ENCODE measurements at regions not wholly inside any gene's neighbourhood (a gene's known extent, or its start where the extent isn't known, plus 50 kb on each side); places are given as distances from the start of the nearest gene placed in this dataset.

DNA sequence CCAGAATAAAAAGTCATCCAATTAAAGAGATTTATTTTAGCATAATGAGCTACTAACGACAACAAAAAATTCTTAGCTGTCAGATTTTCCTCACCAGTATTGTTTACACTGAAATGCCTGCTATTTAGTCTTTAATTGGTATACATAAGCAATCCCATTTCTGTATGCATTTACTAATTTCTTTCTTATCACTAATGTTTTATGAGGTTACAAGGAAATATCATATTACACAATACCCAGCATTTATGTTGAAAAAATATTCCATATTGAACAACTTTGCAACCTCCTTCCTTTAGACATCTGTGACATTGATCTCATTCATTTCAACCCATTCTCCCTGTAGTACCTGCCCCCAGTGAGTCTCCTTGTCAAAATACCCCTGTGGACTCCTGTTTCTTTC is 135.4 kb downstream of the SLITRK6 start:
- no peak for DNase-seq (ENCODE audit: low read depth)

DNA sequence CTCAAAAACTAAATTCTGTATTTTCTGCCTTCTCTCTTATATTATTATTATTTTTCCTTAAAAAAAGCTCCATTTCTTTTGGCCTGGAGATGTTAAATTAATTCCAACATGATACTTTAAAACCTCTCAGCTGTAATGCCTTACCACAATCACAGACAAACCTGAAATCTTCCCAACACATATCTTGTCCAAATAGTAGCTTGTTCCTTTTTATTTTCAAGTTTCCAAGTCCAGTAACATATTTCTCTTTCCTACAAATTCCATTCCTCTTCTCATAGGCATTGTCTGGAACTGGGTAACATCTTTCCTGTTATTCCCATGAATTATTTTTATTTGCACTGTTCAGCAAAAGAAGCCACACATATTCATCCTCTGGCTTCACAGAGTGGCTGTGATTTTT is 137.0 kb downstream of the SLITRK6 start:
- no peak for DNase-seq (ENCODE audit: low read depth)

DNA sequence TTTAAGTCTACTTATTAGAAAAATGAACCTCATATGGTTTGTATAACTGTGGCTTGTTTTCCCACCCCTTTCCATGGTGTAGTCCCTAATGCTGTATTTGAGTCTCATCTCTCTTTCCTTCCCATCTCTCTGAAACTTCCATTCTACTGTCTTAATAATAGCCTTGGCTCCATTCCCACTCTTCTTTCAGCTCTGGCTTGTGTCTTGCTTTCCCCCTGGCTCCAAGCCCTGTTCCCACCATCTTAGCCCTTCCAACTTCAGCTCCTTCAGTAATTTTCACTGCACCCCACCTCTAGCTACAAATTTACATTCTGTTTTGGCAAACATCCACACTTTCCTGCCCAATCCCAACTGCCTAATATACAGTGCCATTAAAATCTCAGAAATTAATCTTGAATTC is 137.5 kb downstream of the SLITRK6 start:
- DNase-seq (ENCODE audit: low read depth), result no peak

DNA sequence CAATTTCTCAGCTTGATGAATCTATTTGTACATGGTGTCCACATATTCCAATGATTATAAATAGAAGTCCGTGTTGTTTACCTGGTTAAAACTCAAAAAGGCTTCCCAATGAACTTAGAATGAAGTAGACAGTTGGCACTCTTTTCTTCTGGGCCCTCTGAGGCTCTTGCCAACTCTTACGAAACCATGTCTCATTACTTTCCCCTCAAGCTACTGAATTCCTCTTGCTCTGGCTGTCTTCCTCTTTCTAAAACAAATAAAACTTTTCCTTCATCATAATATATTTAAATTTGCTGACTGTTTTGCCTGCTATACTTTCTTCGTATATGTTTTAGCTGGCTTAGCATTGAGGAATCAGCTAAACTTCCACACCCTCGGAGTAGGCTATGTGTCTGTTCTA is 139.7 kb downstream of the SLITRK6 start:
- no peak for DNase-seq (ENCODE audit: low read depth)

DNA sequence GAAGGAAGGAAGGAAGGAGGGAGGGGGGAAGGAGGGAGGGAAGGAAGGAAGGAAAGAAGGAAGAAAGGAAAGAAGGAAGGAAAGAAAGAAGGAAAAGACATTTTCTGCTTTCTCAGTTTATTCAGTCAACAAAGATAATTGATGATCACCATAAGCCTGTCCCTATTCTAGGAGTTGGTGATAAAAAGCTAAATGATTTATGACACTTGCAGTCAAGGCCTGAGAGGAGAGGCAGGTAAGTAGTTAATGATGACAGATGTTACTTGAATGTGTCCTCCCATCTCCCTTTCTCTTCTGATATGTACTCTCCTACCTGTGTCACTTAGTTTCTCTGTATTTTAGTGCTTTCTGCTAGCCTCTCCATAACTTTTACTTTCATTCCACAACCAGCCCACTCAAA is 141.3 kb downstream of the SLITRK6 start:
- no peak for DNase-seq (ENCODE audit: low read depth)

DNA sequence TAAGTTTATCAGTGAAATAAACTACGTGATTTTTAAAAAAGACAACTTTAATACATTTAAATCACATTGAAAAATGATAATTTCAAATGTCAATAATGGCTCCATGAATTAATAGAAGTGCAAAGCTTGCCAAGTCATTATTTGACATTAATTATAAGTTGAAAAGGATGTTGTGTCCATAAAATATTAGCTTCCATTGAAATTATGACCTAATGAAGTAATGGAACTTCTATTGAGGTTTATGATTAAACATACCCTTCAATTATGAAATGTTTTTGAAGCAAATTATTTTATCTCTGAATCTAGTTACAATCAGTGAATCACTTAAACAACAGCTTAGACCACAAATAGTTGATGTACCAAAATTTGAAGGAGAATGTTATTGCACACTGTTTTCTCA is 144.2 kb downstream of the SLITRK6 start:
- DNase-seq (ENCODE audit: low read depth), result no peak

DNA sequence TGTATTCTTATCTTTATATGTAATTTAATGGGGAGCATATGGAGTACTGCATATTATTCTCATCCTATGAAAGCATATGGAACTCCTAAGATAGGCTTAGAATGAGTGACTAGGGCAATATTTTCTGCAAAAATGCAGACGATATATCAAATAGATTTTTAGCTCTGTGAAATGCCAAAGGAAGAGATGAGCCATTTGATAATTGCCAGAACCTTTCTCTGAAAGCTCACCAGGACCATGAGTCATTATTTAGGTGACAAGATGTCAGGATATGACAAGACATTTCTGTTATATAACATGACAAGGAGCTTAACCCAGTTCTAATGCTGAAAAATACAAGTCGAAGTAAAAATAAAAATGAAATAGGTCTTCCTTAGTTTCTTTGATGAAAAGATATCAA is 145.0 kb downstream of the SLITRK6 start:
- DNase-seq (ENCODE audit: low read depth), result no peak

DNA sequence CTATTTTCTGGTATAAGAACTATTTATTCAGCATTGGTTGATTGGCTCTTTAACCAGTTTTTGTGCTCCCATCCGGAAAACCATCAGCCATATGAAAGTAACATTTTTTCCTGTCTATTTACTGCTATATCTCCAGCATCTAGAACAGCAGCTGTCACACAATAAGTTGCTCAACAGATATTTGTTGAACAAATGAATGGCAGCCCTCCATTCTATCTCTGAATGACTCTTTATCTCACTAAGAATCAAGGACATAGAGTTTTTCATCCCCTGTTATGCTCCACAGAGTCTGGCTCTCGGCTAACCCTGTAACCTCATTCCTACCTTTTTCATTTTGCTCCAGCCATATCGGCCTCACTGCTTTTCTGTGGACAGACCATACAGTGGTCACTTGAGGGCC is 145.5 kb downstream of the SLITRK6 start:
- no peak for DNase-seq (ENCODE audit: low read depth)

DNA sequence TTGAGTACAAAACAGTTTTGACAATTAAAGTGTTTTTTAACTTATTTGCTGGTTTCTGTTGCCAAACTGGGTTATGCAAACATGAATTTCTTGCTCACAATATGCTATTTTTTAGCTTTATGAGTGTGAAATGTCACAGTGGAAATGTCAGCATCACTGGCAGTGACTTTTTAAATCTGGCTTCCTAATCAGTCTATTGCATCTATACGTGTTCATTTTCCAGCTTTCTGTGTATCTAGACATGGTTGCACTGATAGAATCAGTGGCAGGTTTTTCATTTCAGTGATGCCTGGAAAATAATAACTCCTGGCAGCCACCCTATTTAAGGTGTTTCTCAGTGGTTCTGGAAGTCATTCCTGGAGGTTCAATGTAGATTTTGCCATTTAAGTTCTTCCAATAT is 146.7 kb downstream of the SLITRK6 start:
- no peak for DNase-seq (ENCODE audit: low read depth)

DNA sequence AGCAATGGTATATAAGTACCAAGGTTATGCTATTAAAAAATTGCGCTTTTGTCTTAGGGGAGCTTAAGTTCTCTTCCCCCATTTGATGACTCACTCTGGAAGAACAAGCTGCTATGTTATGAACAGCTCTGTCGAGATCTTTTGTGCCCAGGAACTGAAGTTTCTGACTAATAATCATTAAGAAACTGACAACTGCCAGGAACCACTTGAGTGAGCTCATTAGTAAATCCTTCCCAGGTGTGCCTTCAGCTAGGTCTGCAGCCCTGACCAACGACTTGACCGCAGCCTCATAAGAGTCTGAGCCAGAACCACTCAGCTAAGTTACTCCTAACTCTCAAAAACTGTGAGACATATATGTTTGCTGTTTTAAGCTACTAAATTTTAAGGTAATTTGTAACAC is 147.8 kb downstream of the SLITRK6 start:
- no peak for DNase-seq (ENCODE audit: low read depth)

DNA sequence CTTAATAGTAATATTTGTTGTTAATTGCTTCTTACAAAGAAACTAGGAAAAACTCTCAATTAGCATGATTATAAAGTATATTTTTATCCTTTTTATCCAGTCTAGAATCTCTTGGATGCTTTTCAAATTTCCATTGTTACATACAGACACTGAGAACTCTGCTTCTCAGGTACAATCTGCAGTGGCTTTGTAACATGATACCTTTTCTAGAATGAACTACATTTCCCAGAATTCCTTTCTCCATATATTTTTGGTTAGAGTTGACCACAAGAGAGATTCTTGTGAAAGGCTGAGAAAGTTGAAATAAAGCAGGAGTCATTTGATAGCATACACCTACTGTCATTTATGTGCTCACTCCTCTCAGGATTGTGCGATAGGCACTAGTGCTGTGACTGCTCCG is 148.6 kb downstream of the SLITRK6 start:
- DNase-seq (ENCODE audit: low read depth), result no peak

DNA sequence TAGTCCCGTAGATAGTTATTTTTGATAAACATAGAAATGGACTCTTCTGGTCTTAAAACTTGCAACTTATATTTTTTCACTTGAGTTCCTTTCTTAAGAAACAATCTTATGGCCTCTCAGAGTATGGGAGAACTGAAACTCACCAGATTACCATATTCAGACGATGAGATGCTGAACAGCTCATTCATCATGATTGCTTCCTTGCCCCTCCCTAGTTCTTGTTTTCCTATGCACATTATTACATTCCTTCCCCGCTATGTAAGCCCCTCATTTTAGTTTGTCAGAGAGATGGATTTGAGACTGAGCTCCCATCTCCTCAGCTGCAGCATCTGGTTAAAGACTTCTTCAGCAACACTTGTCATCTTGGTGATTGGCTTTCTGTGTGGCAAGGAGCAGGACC is 158.5 kb downstream of the SLITRK6 start:
- DNase-seq (ENCODE audit: low read depth), result no peak

DNA sequence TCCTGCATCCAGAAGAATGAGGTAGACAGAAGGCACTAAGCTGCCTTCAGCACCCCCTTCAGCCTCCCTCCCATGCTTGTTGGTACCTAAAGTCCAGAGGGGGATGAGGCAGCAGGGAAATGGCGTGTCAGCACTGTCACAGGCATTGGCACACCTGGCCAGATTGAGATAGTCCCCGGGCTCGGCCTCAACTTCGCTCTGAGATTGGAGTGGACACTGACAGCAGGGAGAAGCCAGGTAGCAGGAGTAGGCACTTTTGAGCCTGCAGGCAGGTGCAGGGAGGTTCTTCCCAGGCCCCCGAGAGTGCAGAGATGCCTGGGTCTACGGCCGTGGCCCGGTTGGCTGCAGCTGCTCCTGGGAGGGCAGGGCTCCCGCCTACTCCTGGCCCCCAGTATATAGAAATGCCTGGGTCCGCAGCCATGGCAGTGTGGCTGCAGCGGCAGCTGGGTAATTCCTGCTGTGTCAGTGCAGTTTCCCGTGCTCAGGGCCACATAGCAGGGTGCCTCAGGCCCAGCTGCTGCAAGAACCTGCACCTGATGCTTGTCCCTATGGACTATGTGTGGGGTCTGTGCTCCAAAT is 160.3 kb downstream of the SLITRK6 start:
- DNase-seq (ENCODE audit: low read depth), result no peak

DNA sequence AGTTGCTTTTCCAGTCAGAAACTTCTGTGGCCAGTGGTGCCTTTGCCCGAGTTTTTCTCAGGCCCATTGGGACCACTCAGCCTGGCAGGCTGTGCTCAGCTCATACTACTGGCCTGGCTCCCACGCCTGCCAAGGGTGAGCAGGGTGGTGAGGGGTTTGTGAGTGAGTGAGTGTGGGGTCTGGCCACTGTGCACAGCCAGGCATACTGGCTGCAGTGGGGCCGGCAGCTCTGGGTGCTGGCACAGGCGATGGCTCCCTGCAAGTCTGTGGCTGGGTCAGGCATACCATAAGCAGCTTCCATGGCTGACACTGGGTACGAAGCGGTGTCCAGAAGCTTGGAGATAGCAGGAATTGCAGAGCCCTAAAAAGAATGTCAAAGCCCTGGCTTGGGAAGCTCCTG is 161.0 kb downstream of the SLITRK6 start:
- no peak for DNase-seq (ENCODE audit: low read depth)

DNA sequence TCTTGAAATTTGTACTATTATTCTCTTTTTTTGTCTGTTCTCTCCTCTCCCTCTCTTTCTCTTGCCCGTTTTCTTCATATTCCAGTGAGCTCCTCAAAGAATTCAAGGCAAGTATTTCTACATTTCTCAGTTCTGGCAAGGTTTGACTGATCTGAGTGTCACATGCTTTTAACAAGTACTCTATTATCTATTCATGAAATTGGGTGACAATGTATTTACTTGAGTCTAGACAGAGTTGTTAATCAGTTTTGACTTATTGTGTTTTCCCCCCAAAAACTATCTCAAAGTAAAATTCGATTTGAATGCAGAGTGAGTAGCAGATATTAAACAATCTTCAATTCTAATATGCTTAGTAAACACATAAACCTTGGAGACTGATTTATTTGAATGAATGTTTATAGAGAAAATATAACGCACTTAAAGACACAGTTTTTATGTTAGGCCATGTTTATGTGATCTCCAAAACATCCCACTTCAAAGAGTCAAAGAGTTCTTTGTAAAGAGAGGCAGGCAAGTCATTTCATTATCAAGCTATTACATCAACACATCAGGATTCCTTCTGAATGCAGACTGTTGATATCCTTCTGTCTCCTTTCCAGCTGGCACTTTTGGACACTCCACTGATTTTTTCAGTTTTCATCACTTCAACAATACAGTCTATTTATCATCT is 166.6 kb downstream of the SLITRK6 start:
- no peak for DNase-seq (ENCODE audit: low read depth)

DNA sequence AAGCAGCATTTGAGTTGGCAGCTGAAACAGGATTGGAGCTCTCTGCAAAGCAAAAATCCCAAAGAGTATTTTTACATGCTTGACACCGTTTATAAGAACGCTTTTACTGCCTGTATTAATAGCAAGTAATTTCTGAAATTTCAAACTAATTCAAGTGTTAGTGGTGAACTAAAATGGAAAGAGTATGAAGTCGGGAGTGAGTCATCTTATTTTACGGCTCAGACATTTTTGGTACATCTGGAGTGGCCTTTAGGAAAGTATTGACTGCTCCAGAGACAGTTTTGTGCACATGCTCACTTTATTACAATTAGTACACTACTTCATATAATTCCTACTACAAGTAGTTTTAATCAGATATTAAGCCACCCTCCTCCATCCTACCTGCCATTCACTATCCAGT is 167.4 kb downstream of the SLITRK6 start:
- no peak for DNase-seq (ENCODE audit: low read depth)

DNA sequence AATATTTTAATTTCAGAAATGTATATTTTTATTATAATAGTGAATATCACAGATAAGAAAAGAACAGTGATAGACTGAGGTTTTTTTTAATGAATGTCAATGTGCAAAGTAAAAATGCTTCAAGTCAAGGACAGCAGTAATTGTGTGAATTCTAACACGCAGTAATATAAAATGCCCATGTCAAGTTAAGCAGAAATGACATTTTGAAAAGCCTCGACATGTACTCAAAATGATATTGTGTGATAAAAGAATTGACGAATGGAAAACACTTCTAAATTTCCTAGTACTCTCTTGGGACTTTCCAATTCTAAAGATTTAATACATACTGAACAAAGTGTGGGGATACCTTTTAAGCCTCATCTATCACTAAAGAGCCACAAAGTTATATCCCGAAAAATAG is 172.6 kb downstream of the SLITRK6 start:
- DNase-seq (ENCODE audit: low read depth), result no peak

DNA sequence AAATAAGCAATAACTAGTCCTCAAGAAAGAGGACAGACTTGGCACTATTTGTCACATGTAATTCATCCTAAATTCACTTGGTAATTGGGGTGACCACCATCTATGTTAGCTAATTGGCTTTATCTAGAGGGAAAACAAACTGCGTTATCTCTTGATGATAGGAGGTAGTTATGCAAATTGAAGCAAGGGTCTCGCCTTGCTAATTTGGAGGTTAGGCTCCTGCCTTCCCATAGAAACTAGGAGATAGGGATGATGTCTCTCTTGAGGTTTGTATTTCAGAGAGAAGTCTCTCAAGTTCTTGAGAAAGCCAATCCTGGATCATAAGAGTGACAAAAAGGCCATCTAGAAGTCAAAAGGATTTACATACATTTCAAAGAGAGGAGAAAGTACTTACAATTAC is 179.9 kb downstream of the SLITRK6 start:
- DNase-seq (ENCODE audit: low read depth), result no peak

DNA sequence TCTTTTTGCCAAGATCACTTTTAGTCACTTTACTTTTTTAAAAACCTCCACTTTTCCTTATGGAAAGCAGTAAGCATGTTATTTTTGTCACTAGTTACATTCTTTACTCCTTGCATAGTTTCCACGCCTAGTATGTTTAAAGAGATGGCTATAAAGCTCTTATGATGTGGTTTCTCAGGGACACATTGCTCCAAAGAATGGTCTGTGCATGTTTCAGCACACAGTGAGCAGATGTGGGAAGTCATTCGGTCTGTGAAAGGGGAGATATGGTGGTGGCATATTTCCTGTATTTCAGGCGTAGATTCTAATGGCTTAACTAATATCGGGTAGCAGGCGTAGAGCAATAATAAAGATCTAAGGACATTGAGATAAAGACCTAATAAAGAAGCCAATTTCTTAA is 180.7 kb downstream of the SLITRK6 start:
- no peak for DNase-seq (ENCODE audit: low read depth)

DNA sequence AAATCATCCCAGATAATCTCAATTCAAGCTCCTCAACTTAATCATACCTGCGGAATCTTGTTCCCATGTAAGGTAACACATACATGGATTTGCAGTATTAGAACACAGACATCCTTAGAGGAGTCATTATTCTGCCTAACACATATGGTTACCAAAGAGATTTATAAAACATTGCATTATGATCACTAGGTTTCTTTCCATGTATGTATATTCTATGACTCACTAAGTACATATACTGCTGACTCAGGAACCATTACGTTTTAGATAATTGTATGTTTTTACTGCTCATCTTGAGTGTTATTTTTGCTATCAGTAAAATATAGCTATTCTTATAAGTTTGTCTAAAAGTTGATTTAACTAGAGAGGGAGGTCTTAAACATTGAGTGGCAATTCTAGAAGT is 182.9 kb downstream of the SLITRK6 start:
- DNase-seq (ENCODE audit: low read depth), result no peak

DNA sequence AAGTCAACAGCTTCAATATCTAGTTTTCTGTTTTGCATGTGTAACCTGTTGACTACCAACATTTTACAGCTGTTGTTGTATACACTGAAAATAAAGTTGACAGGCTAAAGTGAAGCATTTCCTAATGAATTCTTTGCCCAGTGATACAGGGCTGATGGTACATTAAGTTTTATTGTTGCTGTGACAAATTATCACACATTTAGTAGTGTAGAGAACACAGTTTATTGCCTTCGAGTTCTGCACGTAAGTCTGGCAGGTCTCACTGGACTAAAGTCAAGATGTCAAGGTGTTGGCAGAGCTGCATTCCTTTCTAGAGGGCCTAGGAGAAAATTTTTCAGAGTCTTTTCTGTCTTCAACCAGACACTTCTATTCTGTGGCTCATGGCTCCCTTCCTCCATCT is 184.2 kb downstream of the SLITRK6 start:
- no peak for DNase-seq (ENCODE audit: low read depth)

DNA sequence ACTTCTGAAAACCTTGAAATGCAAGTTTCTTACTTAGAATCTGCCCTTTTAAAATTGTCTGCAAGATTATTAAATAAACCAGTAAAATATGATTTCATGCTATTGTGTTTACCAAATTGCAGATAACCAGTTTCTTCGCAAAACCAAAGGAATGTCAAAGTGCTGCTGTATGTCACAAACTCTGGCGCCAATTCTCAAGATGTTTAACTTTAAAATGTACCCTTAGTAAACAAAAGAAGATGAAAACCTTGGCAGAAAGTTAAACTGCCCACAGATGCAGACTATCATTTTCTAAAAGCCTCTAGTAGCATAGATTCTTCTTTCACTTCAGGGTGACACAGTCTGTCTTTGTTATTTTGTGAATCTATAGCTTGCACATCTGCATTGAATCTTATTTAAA is 189.2 kb downstream of the SLITRK6 start:
- no peak for DNase-seq (ENCODE audit: low read depth)

DNA sequence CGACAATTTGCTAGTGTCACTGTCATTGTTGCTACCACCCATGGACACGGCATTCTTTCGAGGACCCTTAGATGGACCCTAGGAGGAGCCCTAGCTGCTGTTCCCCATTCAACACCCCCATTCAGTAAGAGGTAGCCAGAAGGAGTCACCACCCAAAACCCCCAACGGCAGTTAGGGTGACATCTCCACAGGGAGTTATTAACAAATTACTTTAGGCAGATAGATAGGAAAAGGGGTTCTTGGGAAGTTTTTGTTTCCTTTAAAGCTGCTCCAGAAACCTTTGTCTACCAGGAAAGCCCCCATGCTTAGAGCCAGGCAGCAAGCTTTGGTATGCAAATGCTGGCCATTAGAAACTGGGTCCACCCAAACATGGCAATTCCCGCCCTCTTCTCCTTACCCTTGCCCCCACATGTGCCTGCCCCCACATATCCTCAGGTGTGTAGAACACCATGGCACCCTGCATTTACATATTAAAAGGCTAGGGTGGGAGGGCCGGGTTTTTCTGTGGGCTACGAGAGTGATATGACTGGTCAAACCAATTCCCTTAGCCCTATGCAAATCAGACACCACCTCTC is 190.9 kb downstream of the SLITRK6 start:
- DNase-seq (ENCODE audit: low read depth), result no peak

DNA sequence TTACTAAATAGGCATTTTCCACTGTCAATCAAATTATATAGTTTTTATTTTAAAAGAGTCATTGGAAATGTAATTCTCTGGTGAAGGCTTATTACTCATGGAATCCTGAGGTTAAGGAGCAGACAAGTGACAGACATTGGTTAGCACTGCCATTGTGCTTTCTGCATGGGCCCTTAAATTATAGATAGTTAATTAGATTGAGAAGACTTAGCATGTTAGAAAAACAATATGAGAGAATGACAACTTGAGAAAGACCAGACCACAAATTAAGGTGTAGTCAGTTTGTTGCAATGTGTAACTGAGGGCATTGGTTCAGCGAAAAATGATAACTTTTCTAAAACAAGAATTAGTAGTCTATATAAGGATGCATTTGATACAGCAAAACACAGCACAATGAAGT is 195.5 kb downstream of the SLITRK6 start:
- no peak for DNase-seq (ENCODE audit: low read depth)

Data from HS-5 (cell line).